OCI-LY7 (cell line): ENCODE measurements at regions not wholly inside any gene's neighbourhood (a gene's known extent, or its start where the extent isn't known, plus 50 kb on each side); places are given as distances from the start of the nearest gene placed in this dataset.

Experiments used
- BruUV-seq: library from RNA; stranded (reverse); fragments of 400-500 nt; replicated peaks from 2 replicates; lab custom pipeline; 2021; lab: Mats Ljungman, UMichigan
- CTCF ChIA-PET: fragments of 300-600 bp; sonication (Branson Sonifier 250); formaldehyde crosslinking; loops from one replicate; lab custom pipeline; 2022; ENCODE audit warnings: antibody characterized with exemption; ENCODE audit not compliant: unreplicated experiment; lab: Charles Lee
- POLR2A ChIA-PET: fragments of 300-600 bp; sonication (Branson Sonifier 250); formaldehyde crosslinking; loops from one replicate; lab custom pipeline; 2022; ENCODE audit warnings: antibody characterized with exemption; lab: Charles Lee
- DNase-seq: peaks from one replicate; pipeline ENCODE4 v3.0.0-alpha.2; 2015; ENCODE audit warnings: low spot score
- H2AFZ ChIP-seq: fragments of 200-600 bp; sonication (generic), shearing (Covaris generic); 2 replicates; pipeline ENCODE4 v1.6.1; 2014; ENCODE audit warnings: mild to moderate bottlenecking, antibody characterized with exemption, low read length, moderate library complexity
- H3K27ac ChIP-seq: fragments of 200-600 bp; sonication (generic); 2 replicates; pipeline ENCODE4 v1.5.1; 2014; ENCODE audit warnings: mixed run types, low read depth, mild to moderate bottlenecking, moderate library complexity, low read length, inconsistent platforms; ENCODE audit not compliant: poor library complexity, severe bottlenecking
- H3K36me3 ChIP-seq: fragments of 200-600 bp; sonication (generic); 2 replicates; pipeline ENCODE4 v1.6.1; 2014; ENCODE audit warnings: mild to moderate bottlenecking, antibody characterized with exemption, low read length, moderate library complexity, mixed read lengths; ENCODE audit not compliant: insufficient read depth
- H3K4me1 ChIP-seq: fragments of 200-600 bp; sonication (generic); 2 replicates; pipeline ENCODE4 v1.5.1; 2014; ENCODE audit warnings: mild to moderate bottlenecking, low read length; ENCODE audit not compliant: insufficient read depth, poor library complexity, severe bottlenecking
- H3K4me2 ChIP-seq: fragments of 200-600 bp; sonication (generic); 2 replicates; pipeline ENCODE4 v1.6.1; 2014; ENCODE audit warnings: mild to moderate bottlenecking, low read length
- H3K4me3 ChIP-seq: fragments of 200-600 bp; sonication (generic); 2 replicates; pipeline ENCODE4 v1.5.1; 2014; ENCODE audit warnings: mild to moderate bottlenecking, low read depth, low read length; ENCODE audit not compliant: poor library complexity, severe bottlenecking
- H3K79me2 ChIP-seq: fragments of 200-600 bp; sonication (generic); 2 replicates; pipeline ENCODE4 v1.6.1; 2016; ENCODE audit warnings: low read depth, mild to moderate bottlenecking, low read length, moderate library complexity, mixed read lengths; ENCODE audit not compliant: insufficient read depth
- H3K9me2 ChIP-seq: fragments of 200-600 bp; sonication (generic); 2 replicates; pipeline ENCODE4 v1.6.1; 2016; ENCODE audit warnings: mild to moderate bottlenecking, low read length, mixed read lengths; ENCODE audit not compliant: insufficient read depth
- H3K9me3 ChIP-seq: fragments of 200-600 bp; sonication (generic); 2 replicates; pipeline ENCODE4 v1.6.1; 2014; ENCODE audit warnings: mild to moderate bottlenecking, mixed run types, low read length, mixed read lengths
- H4K20me1 ChIP-seq: fragments of 200-600 bp; sonication (generic); 2 replicates; pipeline ENCODE4 v1.6.1; 2014; ENCODE audit warnings: mild to moderate bottlenecking, antibody characterized with exemption, low read length, moderate library complexity, mixed read lengths; ENCODE audit not compliant: insufficient read depth
- CTCF ChIP-seq: fragments of 200-600 bp; sonication (generic); conservative IDR thresholded peaks from 2 replicates; pipeline ENCODE4 v1.5.1; 2014; ENCODE audit warnings: mild to moderate bottlenecking, antibody characterized with exemption, low read length, moderate library complexity, mixed read lengths
- EZH2phosphoT487 ChIP-seq: fragments of 200-600 bp; sonication (generic); IDR thresholded peaks from 2 replicates; pipeline ENCODE4 v1.6.1; 2018; ENCODE audit warnings: low read depth, borderline replicate concordance, mild to moderate bottlenecking, mixed run types, antibody characterized with exemption, low read length, moderate library complexity, mixed read lengths
- intact Hi-C: fragments of 100-400 bp; cut with micrococcal nuclease; formaldehyde crosslinking; loops from one replicate; pipeline ENCODE4 v1.10.0; 2022; ENCODE audit not compliant: unreplicated experiment

- H3K9me3 ChIP-seq = no peaks in the 10 kb centered on the region
- H4K20me1 ChIP-seq = no peaks in the 10 kb centered on the region
- no peak overlapping the region for H3K4me3 ChIP-seq
- intact Hi-C loops = no loop called here
- no TSS peak for BruUV-seq
- no peak for TF ChIP-seq CTCF
- TF ChIP-seq EZH2phosphoT487 = no peak
- H3K27ac ChIP-seq = no peak overlapping the region
- no peak overlapping the region for H3K4me2 ChIP-seq
- ChIA-PET POLR2A (no interaction called here), CTCF (no interaction called here)
- no peak overlapping the region for H2AFZ ChIP-seq
- no peaks in the 10 kb centered on the region for H3K79me2 ChIP-seq
- no peak for DNase-seq
- H3K4me1 ChIP-seq = no peaks in the 10 kb centered on the region
- no peaks in the 10 kb centered on the region for H3K36me3 ChIP-seq
- H3K9me2 ChIP-seq = no peaks in the 10 kb centered on the region
These were observed 440.3 kb downstream of the LRATD1 start for GRCh38 chr2:15072836-15073235.

- POLR2A ChIA-PET = no interaction called here
- Histone ChIP-seq H3K9me3 (no peaks in the 10 kb centered on the region), H3K79me2 (no peaks in the 10 kb centered on the region), H3K36me3 (no peaks in the 10 kb centered on the region), H2AFZ (no peak overlapping the region), H3K9me2 (no peaks in the 10 kb centered on the region), H3K4me2 (no peak overlapping the region), H4K20me1 (no peaks in the 10 kb centered on the region), H3K4me3 (no peak overlapping the region), H3K27ac (no peak overlapping the region), H3K4me1 (no peaks in the 10 kb centered on the region)
- intact Hi-C loops = no loop called here
- DNase-seq = no peak
- no TSS peak for BruUV-seq
- CTCF ChIA-PET = no interaction called here
- TF ChIP-seq CTCF = no peak
- no peak for TF ChIP-seq EZH2phosphoT487
These were observed 441.1 kb downstream of the LRATD1 start for GRCh38 chr2:15073664-15074063.

DNA sequence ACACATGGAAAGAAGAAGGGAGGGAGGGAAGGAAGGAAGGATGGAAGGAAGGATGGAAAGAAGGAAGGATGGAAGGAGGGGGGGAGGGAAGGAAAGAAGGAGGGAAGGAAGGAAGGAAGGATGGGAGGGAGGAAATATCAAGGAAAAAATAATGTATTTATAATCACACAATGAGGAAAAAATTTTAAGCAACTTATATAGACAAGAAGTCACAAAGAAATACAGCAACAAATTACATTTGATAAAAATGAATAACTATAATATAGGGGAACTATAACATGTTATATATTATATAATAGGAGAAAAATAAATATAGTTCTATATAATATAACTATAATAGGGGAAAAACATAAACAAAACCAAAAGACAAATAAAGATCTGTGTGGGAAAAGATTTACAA, 441.8 kb downstream of the LRATD1 start:
- no peaks in the 10 kb centered on the region for H3K79me2 ChIP-seq
- no peak for TF ChIP-seq CTCF
- no peak for TF ChIP-seq EZH2phosphoT487
- H3K36me3 ChIP-seq = no peaks in the 10 kb centered on the region
- H3K4me2 ChIP-seq = no peak overlapping the region
- intact Hi-C loops = no loop called here
- DNase-seq = no peak
- ChIA-PET POLR2A (no interaction called here), CTCF (no interaction called here)
- no peaks in the 10 kb centered on the region for H3K9me2 ChIP-seq
- no peak overlapping the region for H2AFZ ChIP-seq
- H3K9me3 ChIP-seq = no peaks in the 10 kb centered on the region
- no TSS peak for BruUV-seq
- no peak overlapping the region for H3K27ac ChIP-seq
- no peaks in the 10 kb centered on the region for H3K4me1 ChIP-seq
- H4K20me1 ChIP-seq = no peaks in the 10 kb centered on the region
- no peak overlapping the region for H3K4me3 ChIP-seq
